ENCODE measurements at regions not wholly inside any gene's neighbourhood (a gene's known extent, or its start where the extent isn't known, plus 50 kb on each side); places are given as distances from the start of the nearest gene placed in this dataset.

GRCh38 chr12:94855853-94856252 is 147.6 kb downstream of the NDUFA12 start:
- DNase-seq (ENCODE audit: extremely low spot score), result no peak
- H3K4me3 ChIP-seq, result no peak overlapping the region
- peaks cover 0 to 34% (median 23%) of the 10 kb centered on the region in 4 donors for H3K4me1 ChIP-seq
- intact Hi-C loops (cut with DNase I), result no loop called here
- no peaks in the 10 kb centered on the region for H3K27me3 ChIP-seq
- peak overlapping the region; percentile 70 to 77 (median 74) for H3K27ac ChIP-seq (replicated peaks in 1 of 4)
- H3K36me3 ChIP-seq, result no peaks in the 10 kb centered on the region
- 72% methylated on average over 6 of the region's 6 CpGs for WGBS
- no peaks in the 10 kb centered on the region for H3K9me3 ChIP-seq
- TF ChIP-seq POLR2A (IDR thresholded peaks at IDR 0.05; ENCODE audit: low read depth) (no peak), EP300 (IDR thresholded peaks at IDR 0.05) (peak; percentile 54), POLR2AphosphoS5 (IDR thresholded peaks at IDR 0.05) (peak; percentile 42 to 70), CTCF (IDR thresholded peaks at IDR 0.05) (no peak)

- no peak for DNase-seq (ENCODE audit: extremely low spot score)
- no peaks in the 10 kb centered on the region for H3K9me3 ChIP-seq
- no peak overlapping the region for H3K4me3 ChIP-seq
- H3K4me1 ChIP-seq, result peaks cover 0 to 33% (median 17%) of the 10 kb centered on the region in 4 donors
- TF ChIP-seq POLR2A (IDR thresholded peaks at IDR 0.05; ENCODE audit: low read depth) (no peak), CTCF (IDR thresholded peaks at IDR 0.05) (no peak)
- no peaks in the 10 kb centered on the region for H3K27me3 ChIP-seq
- no peaks in the 10 kb centered on the region for H3K36me3 ChIP-seq
- H3K27ac ChIP-seq (replicated peaks in 1 of 4), result no peak overlapping the region
- 82% methylated on average over 2 of the region's 2 CpGs for WGBS
- intact Hi-C loops (cut with DNase I), result no loop called here
Observed at GRCh38 chr12:94851396-94852028, 152.0 kb downstream of the NDUFA12 start.

- no peak for DNase-seq (ENCODE audit: extremely low spot score)
- no peaks in the 10 kb centered on the region for H3K9me3 ChIP-seq
- TF ChIP-seq EP300 (IDR thresholded peaks at IDR 0.05), result no peak
- no peak for TF ChIP-seq POLR2AphosphoS5 (IDR thresholded peaks at IDR 0.05)
- TF ChIP-seq POLR2A (IDR thresholded peaks at IDR 0.05; ENCODE audit: low read depth), result no peak
- TF ChIP-seq CTCF (IDR thresholded peaks at IDR 0.05), result no peak
- H3K4me1 ChIP-seq, result peaks cover 0 to 14% (median 5%) of the 10 kb centered on the region in 4 donors
- H3K27me3 ChIP-seq, result no peaks in the 10 kb centered on the region
- intact Hi-C loops (cut with DNase I), result no loop called here
- no peak overlapping the region for H3K4me3 ChIP-seq
- H3K36me3 ChIP-seq, result no peaks in the 10 kb centered on the region
- no peak overlapping the region for H3K27ac ChIP-seq (replicated peaks in 1 of 4)
- WGBS, result 75% methylated on average over 5 of the region's 5 CpGs
Observed at GRCh38 chr12:94849411-94849976, 154.0 kb downstream of the NDUFA12 start.

- 94% methylated on average over 4 of the region's 4 CpGs for WGBS
Observed at GRCh38 chr12:94848966-94849365, 154.5 kb downstream of the NDUFA12 start.

More at GRCh38 chr12:94848966-94849365, 154.5 kb downstream of the NDUFA12 start:
- Histone ChIP-seq H3K27ac (replicated peaks in 1 of 4) (no peak overlapping the region), H3K4me1 (peaks cover 0 to 14% (median 5%) of the 10 kb centered on the region in 4 donors), H3K4me3 (no peak overlapping the region), H3K36me3 (no peaks in the 10 kb centered on the region), H3K27me3 (no peaks in the 10 kb centered on the region), H3K9me3 (no peaks in the 10 kb centered on the region)
- DNase-seq (ENCODE audit: extremely low spot score), result peak; percentile 68
- intact Hi-C loops (cut with DNase I), result no loop called here
- no peak for TF ChIP-seq POLR2A (IDR thresholded peaks at IDR 0.05; ENCODE audit: low read depth)
- TF ChIP-seq CTCF (IDR thresholded peaks at IDR 0.05), result no peak
- no peak for TF ChIP-seq EP300 (IDR thresholded peaks at IDR 0.05)
- no peak for TF ChIP-seq POLR2AphosphoS5 (IDR thresholded peaks at IDR 0.05)

All from esophagus muscularis mucosa (tissue), 4 donors.